Fibroblast of mammary gland (primary cell): ENCODE measurements at regions not wholly inside any gene's neighbourhood (a gene's known extent, or its start where the extent isn't known, plus 50 kb on each side); places are given as distances from the start of the nearest gene placed in this dataset.

Experiments
- DNase-seq: peaks from one replicate; pipeline ENCODE4 v3.0.0-alpha.2; 2010; ENCODE audit warnings: low read depth
- H3K4me3 ChIP-seq: 2 replicates; pipeline ENCODE4 v1.5.1; 2011; ENCODE audit warnings: low read depth, mild to moderate bottlenecking, low read length, moderate library complexity; ENCODE audit not compliant: control insufficient read depth
- CTCF ChIP-seq: conservative IDR thresholded peaks from 2 replicates; pipeline ENCODE4 v1.5.1; 2011; ENCODE audit warnings: low read depth, low read length, inconsistent platforms; ENCODE audit not compliant: control insufficient read depth, insufficient read depth

GRCh38 chr14:94964181-94964580 is 193.1 kb downstream of the DICER1 start:
- no peak for TF ChIP-seq CTCF
- no peak overlapping the region for H3K4me3 ChIP-seq
- no peak for DNase-seq

GRCh38 chr14:94963051-94963450 is 193.1 kb upstream of the GSC start:
- no peak for DNase-seq
- H3K4me3 ChIP-seq: no peak overlapping the region
- no peak for TF ChIP-seq CTCF

- no peak for DNase-seq
- H3K4me3 ChIP-seq: no peak overlapping the region
- TF ChIP-seq CTCF: no peak
Measured at GRCh38 chr14:94962166-94962575, 192.3 kb upstream of the GSC start.

- no peak for TF ChIP-seq CTCF
- no peak overlapping the region for H3K4me3 ChIP-seq
- no peak for DNase-seq
Measured at GRCh38 chr14:94961386-94962165, 191.7 kb upstream of the GSC start.

GRCh38 chr14:94960285-94961001 is 190.5 kb upstream of the GSC start:
- DNase-seq: peak; percentile 1

GRCh38 chr14:94953541-94954260 is 183.8 kb upstream of the GSC start:
- no peak for TF ChIP-seq CTCF
- no peak for DNase-seq

More at GRCh38 chr14:94960285-94961001, 190.5 kb upstream of the GSC start:
- TF ChIP-seq CTCF: no peak
- H3K4me3 ChIP-seq: no peak overlapping the region

More at GRCh38 chr14:94953541-94954260, 183.8 kb upstream of the GSC start:
- H3K4me3 ChIP-seq: no peak overlapping the region
